Right ventricle myocardium inferior (tissue), 1 donor: ENCODE measurements at regions not wholly inside any gene's neighbourhood (a gene's known extent, or its start where the extent isn't known, plus 50 kb on each side); places are given as distances from the start of the nearest gene placed in this dataset.

Source experiments
- ATAC-seq: fragments of 200-7000 bp; cut with Tn5 transposase; one replicate; pipeline ENCODE4 v1.9.1; 2020; ENCODE audit warnings: mild to moderate bottlenecking, moderate library complexity
- DNase-seq: peaks from one replicate; pipeline ENCODE4 v3.0.0; 2021; ENCODE audit errors: missing footprints
- intact Hi-C: fragments of 100-400 bp; cut with DNase I; formaldehyde crosslinking; loops from one replicate; pipeline ENCODE4 v1.11.0; 2022
- donor health status: DM: no; HTN: yes; CAD: no; lungs with severe emphysema.

DNA sequence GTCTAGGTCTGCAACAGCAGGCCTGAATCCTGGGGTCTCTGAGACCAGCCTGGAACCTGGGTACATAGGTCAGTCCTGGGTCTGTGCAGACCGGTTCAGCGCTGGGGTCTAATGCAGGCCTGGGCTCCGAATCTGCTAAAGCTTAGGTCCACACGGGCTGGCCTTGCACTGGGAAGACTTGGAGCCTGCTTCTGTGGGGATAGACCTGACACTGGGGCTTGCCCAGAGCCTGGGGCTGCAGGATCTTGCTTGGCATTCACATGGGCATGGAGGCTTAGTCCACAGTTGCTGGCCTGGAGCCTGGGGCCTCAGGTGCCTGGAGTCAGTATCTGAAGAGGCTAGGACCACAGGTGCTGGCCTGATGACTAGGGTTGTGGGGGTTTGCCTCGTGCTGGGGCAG is 369.8 kb upstream of the SEL1L start:
- ATAC-seq, result no peak
- intact Hi-C loops, result no loop called here

DNA sequence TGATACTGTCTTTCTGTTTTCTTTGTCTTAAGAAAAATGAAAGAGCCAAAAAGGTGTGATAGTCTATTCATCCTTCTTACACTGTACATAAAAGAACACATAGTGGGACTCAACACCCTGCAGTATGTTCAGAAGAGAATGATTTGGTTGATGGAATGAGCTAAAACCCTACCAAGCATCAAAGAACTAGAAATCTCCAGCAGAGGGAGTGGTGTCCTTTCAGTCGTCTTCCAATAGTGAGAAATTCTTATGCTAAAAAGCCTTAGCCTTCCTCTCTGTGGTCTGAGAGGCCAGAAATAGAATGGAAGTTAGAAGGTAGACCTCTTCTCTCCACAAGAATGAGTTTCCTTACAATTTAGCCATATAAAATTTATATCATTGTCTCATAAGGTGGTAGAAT is 393.4 kb upstream of the SEL1L start:
- no peak for ATAC-seq
- DNase-seq, result no peak
- intact Hi-C loops, result no loop called here

More for the DNA sequence above, 369.8 kb upstream of the SEL1L start:
- peak; percentile 42 for DNase-seq

DNA sequence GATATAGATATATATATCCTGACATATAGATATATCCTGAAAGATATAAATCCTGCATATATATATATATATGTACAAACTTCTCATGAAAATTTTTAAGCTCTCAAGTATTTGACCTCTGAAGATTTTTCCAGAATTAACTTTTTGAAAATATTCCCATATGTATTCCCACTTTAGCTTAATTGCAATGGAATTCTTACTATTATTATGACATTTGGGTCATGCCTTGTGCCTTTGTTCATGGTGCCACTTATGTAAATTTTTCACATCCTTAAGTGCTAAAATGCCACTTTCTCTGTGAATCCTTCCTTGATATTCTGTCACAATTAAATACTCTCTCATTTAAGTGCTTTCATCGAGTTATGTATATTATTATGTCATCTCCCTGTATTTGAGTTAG is 398.2 kb upstream of the SEL1L start:
- DNase-seq (no peak), ATAC-seq (no peak)
- intact Hi-C loops, result no loop called here

DNA sequence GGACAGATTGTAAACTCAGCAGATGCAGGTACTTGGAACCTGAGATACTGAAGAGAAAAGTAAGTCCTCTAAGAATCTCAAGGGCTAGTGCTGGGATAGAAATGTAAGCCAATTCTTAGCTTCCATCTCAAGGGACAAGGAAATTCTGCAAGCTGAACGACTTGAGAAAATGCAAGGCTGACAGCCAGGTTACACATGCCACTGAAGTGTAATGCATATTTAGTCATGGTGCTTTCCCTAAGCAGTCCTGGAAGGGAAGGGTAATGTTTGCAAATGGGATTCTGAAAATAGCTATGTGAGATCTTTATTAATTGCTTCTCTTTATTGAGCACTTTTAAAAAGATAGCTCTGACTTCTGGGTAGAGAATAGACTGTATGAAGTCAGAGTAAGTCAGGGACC is 402.7 kb upstream of the SEL1L start:
- no peak for DNase-seq
- intact Hi-C loops, result no loop called here
- no peak for ATAC-seq

DNA sequence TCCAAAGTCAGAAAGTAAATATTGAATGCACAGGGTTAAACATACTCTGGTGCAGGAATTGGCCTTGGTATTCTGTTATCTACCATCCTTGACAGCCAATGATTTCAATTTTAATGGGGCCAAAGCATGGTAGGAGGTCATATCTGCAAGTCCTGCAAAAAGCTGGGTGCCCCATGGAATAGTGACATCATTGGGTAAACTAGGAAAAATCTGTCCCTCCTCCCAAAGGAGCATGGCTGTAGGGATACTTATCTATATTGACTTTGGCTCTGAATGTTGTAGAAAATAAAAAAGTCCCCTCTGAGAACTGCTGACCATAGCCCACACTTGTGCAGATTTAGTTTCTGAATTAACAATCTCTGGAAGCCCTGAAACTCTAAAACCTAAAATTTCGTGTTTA is 403.2 kb upstream of the SEL1L start:
- ATAC-seq, result no peak
- no peak for DNase-seq
- intact Hi-C loops, result no loop called here

DNA sequence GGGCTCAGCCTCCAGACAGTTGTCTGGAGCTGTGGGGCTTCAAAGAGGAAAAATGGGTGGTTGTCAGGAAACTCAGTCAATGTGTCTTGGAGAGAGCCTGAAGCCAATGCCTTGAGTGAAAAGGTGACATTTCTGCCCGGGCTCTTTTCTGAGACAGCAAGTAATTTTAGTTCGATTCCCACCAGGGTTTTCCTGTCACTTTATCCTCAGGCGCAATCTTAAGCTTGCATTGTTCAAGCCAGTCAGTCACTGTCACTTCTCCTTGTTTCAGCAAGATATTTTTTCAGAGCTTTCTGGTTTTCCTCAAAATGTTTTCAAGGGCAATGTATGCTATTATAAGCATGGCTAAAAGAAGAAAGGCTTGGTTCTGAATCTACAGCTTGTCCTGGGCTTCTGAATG is 404.7 kb upstream of the SEL1L start:
- no peak for ATAC-seq
- intact Hi-C loops, result no loop called here
- no peak for DNase-seq

DNA sequence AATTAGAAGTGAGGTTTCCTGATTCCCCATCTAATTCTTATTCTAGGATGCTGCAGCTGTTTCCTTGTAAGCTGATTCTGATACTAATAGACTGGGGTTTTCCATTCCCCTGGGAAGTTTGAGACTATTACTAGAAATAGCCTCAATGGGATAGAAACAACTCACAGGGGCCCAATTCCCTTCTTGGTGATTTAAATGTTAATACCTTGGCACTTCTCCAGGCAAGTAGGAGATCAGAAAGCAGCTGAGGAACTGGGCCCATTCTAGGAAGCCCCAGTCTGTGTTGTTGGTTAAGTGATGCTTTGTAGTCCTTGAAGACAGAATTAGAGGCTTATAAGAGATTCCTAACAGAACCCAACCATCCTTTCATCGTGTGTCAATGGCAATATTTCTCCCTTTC is 407.0 kb upstream of the SEL1L start:
- ATAC-seq (no peak), DNase-seq (no peak)
- intact Hi-C loops, result no loop called here

DNA sequence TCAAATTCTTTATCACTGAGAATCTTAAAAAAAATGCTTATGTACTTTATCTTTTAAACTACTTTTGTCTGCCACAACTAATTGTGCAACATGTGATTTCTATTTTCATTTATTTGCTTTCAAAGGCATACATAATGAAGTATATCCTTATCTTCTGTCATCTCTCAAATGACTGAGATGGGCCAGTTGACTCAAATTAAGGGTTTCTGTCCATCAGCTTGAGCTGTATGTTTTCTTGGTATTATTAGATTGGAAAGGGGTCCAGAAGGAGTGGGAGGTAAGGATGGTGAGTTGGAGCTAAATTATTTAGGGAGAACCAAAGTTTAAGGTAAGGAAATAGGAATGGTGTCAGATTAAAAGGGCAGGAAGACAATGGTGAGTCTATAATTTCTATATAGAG is 408.4 kb upstream of the SEL1L start:
- intact Hi-C loops, result no loop called here
- DNase-seq (no peak), ATAC-seq (no peak)

DNA sequence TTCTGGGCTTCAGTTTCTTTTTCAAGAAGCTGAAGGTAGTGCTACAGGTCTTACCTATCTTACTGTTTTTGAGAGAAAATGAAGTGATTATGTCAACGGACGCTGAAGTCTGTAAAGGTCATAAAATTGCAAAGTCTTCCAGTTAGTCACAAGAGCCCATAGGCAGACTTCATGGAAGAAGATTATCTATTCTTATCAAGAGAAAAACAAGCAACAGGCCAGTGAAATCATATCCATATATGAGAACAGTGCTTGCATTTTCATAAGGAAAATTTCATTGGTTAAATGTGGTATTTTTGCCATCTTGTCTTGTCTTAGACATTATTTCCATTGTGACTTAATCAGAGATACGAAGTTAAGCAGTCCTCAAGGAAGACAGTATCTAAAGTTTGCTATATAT is 412.7 kb upstream of the SEL1L start:
- no peak for ATAC-seq
- intact Hi-C loops, result no loop called here

DNA sequence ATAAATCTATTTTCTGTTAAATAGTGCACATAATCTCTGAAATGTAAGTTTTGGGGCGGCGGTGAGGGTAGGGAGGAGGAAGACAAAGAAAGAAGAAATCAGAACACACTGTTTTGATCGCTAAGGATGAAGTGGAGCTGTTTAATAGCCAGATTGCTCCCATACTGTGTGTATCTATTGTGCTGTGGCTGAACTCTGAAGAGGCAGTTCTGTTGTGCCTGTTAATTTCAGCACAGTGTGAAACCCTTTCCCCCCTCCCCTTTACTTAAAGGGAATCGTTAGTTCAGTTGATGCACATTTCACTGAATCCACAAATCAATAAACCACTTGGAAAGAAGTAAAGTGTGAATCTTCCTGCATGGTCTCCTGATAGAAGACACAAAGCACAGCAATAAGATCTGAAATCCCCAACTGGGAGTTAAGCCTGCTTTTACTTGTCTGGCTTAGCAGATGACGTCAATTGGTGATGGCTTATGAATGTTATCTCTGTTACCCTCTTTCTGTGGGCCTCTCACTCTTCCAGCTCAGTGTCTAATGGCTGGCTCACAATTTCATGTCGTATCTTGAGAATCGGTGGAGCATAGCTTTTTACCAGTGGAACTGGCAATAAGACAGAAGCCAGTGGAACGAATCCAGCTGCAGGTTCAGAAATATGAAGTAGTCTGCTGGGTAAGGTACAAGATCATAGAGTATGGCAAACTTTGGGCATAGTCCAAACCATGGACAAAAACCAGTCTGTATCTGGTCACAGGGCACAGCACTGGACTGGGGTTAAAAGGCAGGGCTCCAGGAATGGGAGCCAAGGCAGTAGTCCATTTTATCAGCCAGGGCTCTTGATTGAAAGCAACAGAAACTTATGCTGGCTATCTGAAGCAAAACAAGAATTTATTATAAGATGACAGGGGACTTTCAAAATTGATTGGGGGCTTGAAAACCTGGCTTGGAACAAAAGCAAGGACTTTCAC is 413.5 kb upstream of the SEL1L start:
- DNase-seq (no peak), ATAC-seq (peak; percentile 97)
- intact Hi-C loops, result no loop called here

More for the DNA sequence above, 412.7 kb upstream of the SEL1L start:
- DNase-seq, result no peak

DNA sequence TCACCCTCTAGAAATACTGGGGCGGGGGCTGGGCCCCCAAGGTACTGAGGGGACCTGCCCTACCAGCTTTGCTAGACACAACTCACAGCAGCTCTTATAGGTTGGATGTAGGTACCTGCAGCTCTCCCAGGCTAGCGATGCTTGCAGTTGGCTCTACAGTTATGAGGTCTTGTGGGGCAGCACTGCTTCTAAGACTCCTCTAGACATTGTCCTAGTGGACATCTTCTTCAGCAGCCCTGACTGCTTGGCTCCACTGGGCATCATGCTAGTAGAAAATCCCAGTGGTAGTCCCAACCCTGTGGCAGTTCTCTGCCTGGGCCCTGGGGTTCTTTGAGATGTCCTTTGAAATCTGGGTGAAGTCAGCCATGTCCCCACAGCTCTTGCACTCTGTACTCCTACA is 419.3 kb upstream of the SEL1L start:
- no peak for DNase-seq
- ATAC-seq, result no peak
- intact Hi-C loops, result no loop called here

DNA sequence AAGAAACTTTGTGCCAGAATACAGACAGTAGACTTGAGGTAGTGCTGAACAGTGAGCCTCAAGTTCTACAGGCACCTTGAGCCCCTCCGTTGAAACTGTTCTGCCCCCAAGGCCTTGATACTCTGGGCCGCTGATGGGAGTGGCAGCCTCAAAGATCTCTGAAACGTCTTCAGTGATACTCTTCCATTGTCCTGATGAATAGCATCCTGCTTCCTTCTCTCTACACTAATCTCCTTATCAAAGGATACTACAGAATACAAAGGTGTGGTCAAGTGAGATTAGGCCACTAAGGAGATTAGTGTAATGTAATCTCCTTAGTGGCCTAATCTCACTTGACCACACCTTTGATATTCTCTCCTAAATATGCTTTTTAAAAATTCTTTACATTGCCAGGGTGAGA is 419.8 kb upstream of the SEL1L start:
- ATAC-seq (no peak), DNase-seq (no peak)
- intact Hi-C loops, result no loop called here

DNA sequence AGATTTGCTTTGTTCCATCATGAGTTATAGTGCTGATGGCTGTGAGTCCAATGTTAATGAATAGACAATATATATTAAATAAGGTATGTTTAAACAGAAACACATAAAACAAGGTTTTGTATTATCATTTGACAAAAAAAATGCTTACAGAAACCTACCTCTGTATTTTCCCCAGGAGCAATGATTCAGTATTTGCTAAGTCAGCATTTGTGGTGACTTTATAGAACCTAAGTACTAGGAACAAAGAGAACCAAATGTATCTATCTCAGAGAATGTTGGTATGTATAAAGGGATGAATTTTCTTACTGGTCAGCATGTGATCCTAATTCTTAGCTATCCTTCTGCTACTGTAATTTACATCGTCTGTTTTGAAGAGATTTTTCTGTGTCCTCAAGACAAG is 421.5 kb upstream of the SEL1L start:
- ATAC-seq (no peak), DNase-seq (no peak)
- intact Hi-C loops, result no loop called here

DNA sequence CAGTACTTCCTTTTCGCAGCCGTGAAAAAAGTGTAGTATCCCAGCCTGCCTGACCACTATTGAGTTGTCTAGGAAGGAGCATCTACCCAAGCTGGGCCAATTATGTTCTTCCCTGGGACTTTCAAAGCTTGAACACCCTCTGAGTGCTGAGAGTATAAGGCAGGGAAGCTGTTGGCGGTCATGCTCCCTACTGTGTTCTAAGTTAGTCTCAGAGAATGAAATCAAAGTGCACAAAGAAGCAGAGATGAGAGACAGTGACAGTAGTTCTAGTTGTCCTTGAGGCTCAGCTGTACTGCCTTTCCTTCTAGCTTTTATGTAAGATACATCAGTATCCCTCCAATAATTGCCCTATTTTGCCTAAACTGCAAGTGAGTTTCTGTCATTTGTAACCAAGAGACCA is 427.1 kb upstream of the SEL1L start:
- no peak for ATAC-seq
- no peak for DNase-seq
- intact Hi-C loops, result no loop called here

DNA sequence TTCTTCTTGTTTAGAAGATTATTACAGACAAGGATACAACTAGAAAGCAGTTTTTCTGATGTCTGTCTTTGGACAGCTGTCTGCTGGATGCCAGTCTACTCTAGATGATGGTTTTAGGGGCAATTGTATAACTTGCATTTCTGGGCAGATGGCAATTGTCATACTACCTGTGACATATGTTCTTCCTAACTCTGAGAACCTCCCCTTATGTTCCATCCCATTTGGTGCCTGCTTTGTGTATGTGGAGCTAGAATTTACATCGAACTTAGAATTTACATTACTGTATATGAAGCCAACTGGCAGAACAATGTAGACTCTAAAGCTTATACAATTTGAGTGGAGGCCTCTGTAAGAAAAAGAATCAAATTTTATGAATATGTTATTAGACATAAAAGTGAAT is 430.2 kb upstream of the SEL1L start:
- intact Hi-C loops, result no loop called here
- no peak for ATAC-seq

DNA sequence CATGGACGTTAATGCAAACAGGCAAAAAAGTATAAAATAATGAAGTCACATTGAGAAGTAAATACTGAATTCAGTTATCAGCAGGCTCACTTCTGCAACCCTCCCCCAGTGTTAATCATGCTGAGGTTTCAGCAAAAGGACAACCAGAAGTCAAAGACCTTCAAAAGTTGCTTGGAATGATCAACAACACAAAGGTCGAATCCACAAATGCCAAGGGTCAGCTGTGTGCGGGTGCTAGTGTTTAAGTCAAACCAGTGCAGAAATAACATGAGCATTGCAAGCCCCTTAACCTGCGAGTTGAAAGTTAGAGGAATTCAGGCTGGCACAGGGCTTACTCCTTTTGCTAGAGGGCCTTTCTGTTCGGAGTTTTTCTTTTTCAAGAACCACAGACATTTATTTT is 436.7 kb upstream of the SEL1L start:
- ATAC-seq (no peak), DNase-seq (no peak)
- intact Hi-C loops, result no loop called here

More for the DNA sequence above, 430.2 kb upstream of the SEL1L start:
- DNase-seq, result no peak

DNA sequence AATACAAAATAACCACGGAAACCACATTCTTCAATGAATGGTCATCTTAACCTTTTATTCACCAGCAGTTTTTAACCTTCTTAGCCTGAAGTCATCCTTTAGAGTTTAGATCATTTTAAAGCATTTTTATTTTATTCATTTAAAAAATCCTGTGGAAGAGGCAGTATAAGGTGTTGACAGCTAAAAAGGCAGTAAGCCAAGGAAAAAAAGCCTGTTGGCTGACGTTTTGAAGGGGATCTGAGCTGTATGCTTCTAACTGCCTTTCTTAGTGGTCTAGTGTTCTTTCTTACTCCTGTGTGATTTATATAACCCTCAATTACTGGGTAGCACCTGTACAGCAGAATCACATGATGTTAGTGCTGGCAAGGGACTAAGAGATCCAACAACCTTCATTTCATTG is 438.3 kb upstream of the SEL1L start:
- DNase-seq (no peak), ATAC-seq (no peak)
- intact Hi-C loops, result no loop called here

DNA sequence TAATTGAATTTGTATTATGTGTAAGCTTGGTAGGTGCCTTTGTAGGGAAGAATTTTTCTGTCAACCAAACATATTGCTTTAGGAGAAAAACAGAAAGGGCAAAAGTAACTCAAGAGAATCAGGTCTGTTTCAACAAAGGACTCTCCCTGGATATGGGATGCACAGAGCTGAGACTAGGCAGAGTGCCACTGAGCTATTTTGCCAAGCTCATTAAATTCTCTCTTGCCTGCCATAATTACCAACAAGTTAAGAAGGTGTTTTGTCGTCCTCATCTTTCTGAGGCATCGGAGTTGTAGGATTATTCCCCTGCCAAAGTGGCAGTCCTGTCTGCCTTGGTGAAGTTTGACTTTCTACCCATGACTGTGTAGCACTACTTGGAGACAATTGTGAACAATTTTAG is 438.9 kb upstream of the SEL1L start:
- intact Hi-C loops, result no loop called here
- ATAC-seq (no peak), DNase-seq (no peak)

DNA sequence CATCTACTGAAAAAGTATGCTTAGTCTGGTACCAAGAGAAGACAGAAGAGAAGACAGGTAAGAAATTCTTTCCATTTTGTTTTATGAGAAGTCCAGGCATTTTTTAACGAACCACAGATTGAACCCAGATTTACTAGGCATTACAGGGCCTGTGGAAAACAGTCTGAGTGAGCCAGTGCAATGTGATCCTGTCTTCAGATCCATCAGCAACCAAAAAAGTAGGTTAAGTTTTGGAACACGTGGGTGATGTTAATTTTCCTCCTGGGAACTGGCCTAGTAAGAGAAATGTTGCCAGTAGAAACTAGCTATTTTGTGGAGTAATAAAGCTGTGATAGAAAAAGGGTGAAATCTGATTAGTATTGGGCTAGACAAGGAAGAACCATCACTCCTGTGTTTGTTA is 440.9 kb upstream of the SEL1L start:
- intact Hi-C loops, result no loop called here
- peak; percentile 48 for ATAC-seq

DNA sequence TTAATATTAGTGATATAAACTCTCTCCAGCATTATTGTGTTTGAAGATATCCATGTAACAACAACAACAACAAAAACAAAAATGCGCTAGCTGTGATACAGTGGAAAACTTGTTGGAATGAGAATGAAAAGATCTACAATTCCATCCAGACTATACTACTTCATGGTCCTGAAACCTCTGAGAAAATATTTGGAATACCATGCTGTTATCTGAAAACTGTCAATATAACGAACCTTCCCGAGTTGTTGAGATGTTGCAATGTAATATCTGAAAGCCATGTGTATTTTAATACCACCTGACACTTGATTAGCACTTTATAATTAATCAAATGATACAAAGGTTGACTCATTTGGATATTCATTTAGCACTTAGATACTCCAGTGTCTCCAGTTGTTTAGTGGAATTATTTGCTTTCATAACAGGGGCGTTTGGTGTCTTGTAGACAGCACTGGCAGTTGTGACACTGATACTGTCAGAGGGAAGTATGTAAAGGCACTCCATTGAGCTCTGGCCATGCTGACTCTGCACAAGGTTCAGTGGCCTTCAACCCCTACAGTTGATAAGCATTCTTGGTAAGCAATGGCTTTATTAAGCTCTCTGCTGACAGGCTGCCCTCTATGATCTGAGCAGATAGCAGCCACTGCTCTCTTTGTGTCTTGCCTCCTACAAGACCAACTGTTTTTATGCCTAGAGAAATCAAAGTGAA is 447.1 kb upstream of the SEL1L start:
- intact Hi-C loops, result no loop called here
- no peak for DNase-seq
- ATAC-seq, result no peak

More for the DNA sequence above, 440.9 kb upstream of the SEL1L start:
- DNase-seq, result no peak
